ENCODE measurements at regions not wholly inside any gene's neighbourhood (a gene's known extent, or its start where the extent isn't known, plus 50 kb on each side); places are given as distances from the start of the nearest gene placed in this dataset.

DNA sequence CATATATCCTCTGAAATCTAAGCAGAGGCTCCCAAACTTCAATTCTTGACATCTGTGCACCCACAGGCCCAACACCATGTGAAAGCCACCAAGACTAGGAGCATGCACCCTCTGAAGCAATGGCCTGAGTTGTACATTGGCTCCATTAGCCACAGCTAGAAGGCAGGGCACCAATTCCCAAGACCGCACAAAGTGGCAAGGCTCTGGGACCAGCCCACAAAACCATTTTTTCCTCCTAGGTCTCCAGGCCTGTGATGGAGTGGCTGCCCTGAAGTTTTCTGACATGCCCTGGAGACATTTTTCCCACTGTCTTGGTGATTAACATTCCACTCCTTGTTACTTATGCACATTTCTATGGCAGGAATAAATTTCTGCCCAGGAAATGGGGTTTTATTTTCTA, 232.2 kb upstream of the GRID2 start:
- TF ChIP-seq, protein P1, sequence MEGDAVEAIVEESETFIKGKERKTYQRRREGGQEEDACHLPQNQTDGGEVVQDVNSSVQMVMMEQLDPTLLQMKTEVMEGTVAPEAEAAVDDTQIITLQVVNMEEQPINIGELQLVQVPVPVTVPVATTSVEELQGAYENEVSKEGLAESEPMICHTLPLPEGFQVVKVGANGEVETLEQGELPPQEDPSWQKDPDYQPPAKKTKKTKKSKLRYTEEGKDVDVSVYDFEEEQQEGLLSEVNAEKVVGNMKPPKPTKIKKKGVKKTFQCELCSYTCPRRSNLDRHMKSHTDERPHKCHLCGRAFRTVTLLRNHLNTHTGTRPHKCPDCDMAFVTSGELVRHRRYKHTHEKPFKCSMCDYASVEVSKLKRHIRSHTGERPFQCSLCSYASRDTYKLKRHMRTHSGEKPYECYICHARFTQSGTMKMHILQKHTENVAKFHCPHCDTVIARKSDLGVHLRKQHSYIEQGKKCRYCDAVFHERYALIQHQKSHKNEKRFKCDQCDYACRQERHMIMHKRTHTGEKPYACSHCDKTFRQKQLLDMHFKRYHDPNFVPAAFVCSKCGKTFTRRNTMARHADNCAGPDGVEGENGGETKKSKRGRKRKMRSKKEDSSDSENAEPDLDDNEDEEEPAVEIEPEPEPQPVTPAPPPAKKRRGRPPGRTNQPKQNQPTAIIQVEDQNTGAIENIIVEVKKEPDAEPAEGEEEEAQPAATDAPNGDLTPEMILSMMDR (conservative IDR thresholded peaks at IDR 0.05), result no peak
- no peak for TF ChIP-seq EZH2 (IDR thresholded peaks at IDR 0.05; ENCODE audit: low read depth)

All from PC-9 (cell line).